ENCODE measurements at regions not wholly inside any gene's neighbourhood (a gene's known extent, or its start where the extent isn't known, plus 50 kb on each side); places are given as distances from the start of the nearest gene placed in this dataset.

GRCh38 chr15:37261685-37262084, 161.3 kb upstream of the MEIS2 start:
- no peak for DNase-seq

- DNase-seq = no peak
These were observed 162.7 kb upstream of the MEIS2 start for GRCh38 chr15:37262922-37263608.

GRCh38 chr15:37289109-37289765, 188.9 kb upstream of the MEIS2 start:
- peak in 1 of 2 experiments; percentile 33 for DNase-seq

GRCh38 chr15:37291920-37292319, 191.6 kb upstream of the MEIS2 start:
- no peak for DNase-seq

- DNase-seq = no peak
These were observed 197.9 kb upstream of the MEIS2 start for GRCh38 chr15:37298271-37298670.

- DNase-seq = no peak
These were observed 239.1 kb upstream of the MEIS2 start for GRCh38 chr15:37339437-37339836.

- no peak for DNase-seq
These were observed 239.5 kb upstream of the MEIS2 start for GRCh38 chr15:37339856-37340255.

GRCh38 chr15:37340438-37340837, 240.1 kb upstream of the MEIS2 start:
- no peak for DNase-seq

- DNase-seq = no peak
These were observed 258.9 kb upstream of the MEIS2 start for GRCh38 chr15:37359101-37359892.

GRCh38 chr15:37359893-37360290, 259.5 kb upstream of the MEIS2 start:
- DNase-seq = no peak

GRCh38 chr15:37360724-37361123, 260.4 kb upstream of the MEIS2 start:
- no peak for DNase-seq

- DNase-seq = no peak
These were observed 261.3 kb upstream of the MEIS2 start for GRCh38 chr15:37361621-37362020.

- no peak for DNase-seq
These were observed 262.1 kb upstream of the MEIS2 start for GRCh38 chr15:37362414-37362813.

- DNase-seq = no peak
These were observed 268.6 kb upstream of the MEIS2 start for GRCh38 chr15:37368961-37369360.

GRCh38 chr15:37370941-37371340, 270.6 kb upstream of the MEIS2 start:
- DNase-seq = no peak

GRCh38 chr15:37372064-37372463, 271.7 kb upstream of the MEIS2 start:
- DNase-seq = no peak

- no peak for DNase-seq
These were observed 275.2 kb upstream of the MEIS2 start for GRCh38 chr15:37375519-37375918.

GRCh38 chr15:37377428-37377827, 277.1 kb upstream of the MEIS2 start:
- DNase-seq = no peak

- no peak for DNase-seq
These were observed 294.2 kb upstream of the MEIS2 start for GRCh38 chr15:37394402-37395099.

- DNase-seq = no peak
These were observed 294.7 kb upstream of the MEIS2 start for GRCh38 chr15:37395100-37395468.

- DNase-seq = no peak
These were observed 297.1 kb upstream of the MEIS2 start for GRCh38 chr15:37397266-37398022.

- no peak for DNase-seq
These were observed 315.8 kb upstream of the MEIS2 start for GRCh38 chr15:37416103-37416502.

- no peak for DNase-seq
These were observed 325.2 kb upstream of the MEIS2 start for GRCh38 chr15:37425541-37425940.

Measured in NCI-H526 (cell line).